NCI-H1436 (cell line): ENCODE measurements at regions not wholly inside any gene's neighbourhood (a gene's known extent, or its start where the extent isn't known, plus 50 kb on each side); places are given as distances from the start of the nearest gene placed in this dataset.
"Not testable (repeated sequence)": the region's sequence is repeated elsewhere in the genome, so short reads cannot be mapped to it uniquely, and the experiment has no call there.

Experiments used
- DNase-seq: peaks from one replicate; lab custom pipeline; 2025; lab: John Stamatoyannopoulos, UW

DNA sequence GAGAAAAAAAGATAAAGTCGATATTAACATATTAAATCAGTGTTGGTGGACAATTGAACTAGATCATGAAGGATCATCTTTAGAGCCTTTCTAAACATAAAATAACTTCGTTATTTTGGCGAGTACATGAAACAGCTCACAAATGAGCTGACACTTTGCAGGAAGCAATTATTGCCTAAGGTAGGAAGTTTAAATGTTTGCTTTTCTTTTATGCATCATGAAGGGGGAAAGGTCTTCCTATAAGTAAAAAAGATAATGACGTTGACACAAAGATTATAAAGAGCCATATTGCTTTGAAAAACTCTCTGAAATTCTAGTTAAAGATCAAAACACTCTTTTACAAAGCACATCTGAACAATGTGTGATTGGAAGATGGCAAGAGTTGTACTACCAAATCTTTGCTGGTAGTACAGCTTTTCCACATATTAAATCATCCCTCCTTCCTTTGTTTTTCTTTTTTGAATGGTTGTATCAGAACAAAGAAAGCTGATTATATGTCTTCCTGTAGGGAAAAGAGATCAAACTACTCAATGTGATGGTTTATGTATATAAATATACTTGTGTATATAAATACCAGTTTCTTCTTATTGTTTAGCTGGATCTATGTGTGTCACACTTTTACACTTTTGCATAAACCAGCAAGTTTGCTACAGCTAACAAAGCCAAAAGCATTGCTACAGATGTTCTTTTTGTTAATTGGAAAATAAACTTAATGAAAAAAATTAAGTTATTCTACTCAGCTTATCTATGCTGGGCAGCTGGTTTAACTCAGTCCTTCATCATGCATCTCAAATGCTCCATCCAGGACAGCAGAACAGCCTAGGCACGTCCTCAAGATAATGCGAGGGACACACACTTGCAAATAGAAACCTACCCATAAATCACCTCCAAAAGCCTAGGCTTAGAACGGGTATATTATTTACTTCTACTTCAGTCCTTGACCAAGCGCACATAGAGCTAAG lies 850.8 kb upstream of the ROBO1 start:
- no peak for DNase-seq

- no peak for DNase-seq
Measured at GRCh38 chr3:80612366-80612765, 844.6 kb upstream of the ROBO1 start.

GRCh38 chr3:80608072-80608471 lies 840.3 kb upstream of the ROBO1 start:
- DNase-seq = not testable (repeated sequence)

DNA sequence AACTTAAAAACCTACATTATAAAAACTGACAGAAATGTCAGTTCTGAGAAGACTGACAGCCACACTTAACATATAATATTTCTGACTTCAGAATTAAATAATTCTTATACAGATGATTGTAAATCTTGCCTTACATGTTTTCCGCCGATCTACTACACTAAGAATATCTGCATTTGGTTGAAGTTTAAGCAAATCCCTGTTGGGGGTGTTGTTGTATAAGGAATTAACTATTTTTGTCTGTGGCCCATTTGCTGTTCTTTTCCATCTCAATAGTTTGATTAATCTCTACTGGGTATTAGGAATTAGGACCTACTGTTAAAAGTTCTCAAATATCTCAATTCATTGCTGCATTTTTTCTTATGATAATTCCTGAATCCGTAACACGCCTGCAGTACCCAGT lies 838.3 kb upstream of the ROBO1 start:
- DNase-seq = no peak

GRCh38 chr3:80601479-80601878 lies 833.7 kb upstream of the ROBO1 start:
- DNase-seq = no peak

DNA sequence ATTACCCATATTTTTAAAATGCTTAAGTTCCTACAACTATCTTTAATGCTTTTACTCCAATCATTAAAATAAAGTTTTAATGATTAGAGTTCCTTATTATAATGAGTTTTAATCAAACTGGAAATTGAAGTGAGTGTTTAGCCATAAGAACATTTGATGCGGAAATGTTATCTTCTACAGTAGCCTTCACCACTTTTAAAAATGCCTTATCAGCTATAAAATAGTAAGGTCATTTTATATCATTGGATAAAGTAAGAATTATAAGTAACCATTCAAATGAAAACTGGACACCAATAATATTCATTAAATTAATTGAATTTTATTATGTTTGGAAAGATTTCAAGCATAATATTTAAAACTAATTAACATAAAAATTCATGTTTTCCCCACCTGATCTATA lies 825.0 kb upstream of the ROBO1 start:
- no peak for DNase-seq

DNA sequence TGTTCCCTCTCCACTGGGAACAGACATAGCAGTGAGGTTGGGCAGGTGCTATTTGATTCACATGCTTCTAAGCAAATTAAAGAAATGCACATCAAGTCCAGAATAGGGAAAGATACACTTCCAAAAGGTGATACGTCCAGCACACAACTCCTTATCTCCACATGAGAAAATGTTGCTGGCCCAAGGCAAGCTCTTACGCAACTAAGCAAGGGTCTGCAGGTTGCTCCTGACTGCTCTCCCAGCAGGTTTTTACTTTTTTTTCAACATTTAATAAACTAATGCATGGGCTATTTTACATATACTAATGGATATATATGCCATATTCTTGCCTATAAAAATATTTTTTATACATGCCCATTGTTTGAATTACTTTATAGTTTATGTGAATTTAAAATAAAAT lies 818.5 kb upstream of the ROBO1 start:
- DNase-seq = no peak

- no peak for DNase-seq
Measured at GRCh38 chr3:80580146-80580545, 812.3 kb upstream of the ROBO1 start.

- no peak for DNase-seq
Measured at GRCh38 chr3:80564391-80564790, 796.6 kb upstream of the ROBO1 start.

- DNase-seq = no peak
Measured at GRCh38 chr3:80559701-80560100, 791.9 kb upstream of the ROBO1 start.

- no peak for DNase-seq
Measured at GRCh38 chr3:80556763-80557162, 789.0 kb upstream of the ROBO1 start.

DNA sequence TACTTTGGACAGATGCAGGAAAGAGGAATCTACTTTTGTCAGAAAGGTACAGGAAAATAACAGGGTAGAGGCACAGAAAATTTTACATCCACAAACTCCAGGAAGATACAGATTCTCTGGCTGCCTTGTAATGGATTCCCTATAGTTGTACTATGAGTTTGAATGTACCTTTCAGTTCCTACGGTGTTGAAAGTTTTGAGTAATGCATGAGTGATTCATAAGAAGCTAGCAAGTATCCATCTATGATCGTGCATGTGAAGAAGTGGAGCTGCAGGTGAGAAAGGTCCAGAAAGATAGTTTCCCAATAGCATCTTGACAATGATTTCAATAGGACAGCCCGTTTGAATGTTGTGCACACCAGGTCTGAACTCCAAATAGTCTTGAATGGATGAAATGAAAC lies 786.5 kb upstream of the ROBO1 start:
- DNase-seq = no peak

- no peak for DNase-seq
Measured at GRCh38 chr3:80553211-80553610, 785.4 kb upstream of the ROBO1 start.

- no peak for DNase-seq
Measured at GRCh38 chr3:80550174-80550573, 782.4 kb upstream of the ROBO1 start.

DNA sequence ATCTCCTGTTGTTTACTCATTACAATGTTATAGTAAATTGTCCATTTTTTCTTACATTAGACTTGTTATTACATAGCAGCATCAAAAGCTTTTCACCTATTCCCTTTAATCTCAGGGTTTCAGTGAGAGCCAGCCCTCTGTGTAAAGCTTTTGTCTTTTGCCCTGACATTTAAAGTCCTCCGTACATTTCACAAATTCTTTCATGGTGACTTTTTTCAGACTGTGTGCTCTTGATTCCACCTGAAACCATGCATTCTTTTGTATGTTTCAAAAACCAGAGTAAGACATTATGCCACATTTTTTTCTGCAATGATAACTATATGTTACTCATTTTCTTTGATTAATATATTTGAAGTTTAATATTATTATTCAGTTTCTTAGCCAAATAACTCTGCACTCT lies 781.4 kb upstream of the ROBO1 start:
- no peak for DNase-seq

- no peak for DNase-seq
Measured at GRCh38 chr3:80543154-80543553, 775.4 kb upstream of the ROBO1 start.

DNA sequence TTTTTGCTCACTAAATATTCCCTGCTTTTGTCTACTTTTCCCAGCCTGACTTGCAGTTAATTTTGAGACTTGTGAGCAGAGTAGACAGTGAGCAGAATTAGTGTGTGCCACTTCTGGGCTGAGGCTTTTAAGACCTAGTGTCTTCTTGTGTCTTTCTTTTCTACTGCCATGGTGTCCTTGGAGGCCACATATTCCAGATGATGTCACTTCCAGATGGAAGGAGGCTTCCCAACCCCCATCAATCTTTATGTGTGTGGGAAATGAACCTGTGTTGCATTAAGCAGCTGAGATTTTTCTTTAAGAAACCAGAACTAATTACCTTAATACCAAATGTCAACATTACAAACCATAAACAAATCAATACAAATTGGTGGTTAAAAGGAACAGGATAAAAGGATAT lies 774.7 kb upstream of the ROBO1 start:
- no peak for DNase-seq

DNA sequence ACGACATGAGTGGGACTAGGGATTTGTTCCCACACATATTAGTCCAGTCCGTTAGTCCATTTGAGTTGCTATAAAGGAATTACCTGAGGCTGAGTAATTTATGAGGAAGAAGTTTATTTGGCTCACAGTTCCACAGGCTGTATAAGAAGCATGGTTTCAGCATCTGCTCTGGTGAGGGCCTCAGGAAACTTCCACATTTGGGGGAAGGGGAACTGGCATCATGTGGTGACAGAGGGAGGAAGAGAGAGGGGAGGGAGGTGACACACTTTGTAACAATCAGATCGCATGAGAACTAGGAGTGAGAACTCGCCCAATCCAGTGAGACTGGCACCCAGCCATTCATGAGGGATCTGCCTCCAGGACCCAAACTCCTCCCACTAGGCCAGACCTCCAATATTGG lies 769.9 kb upstream of the ROBO1 start:
- no peak for DNase-seq

GRCh38 chr3:80535286-80535685 lies 767.5 kb upstream of the ROBO1 start:
- no peak for DNase-seq

DNA sequence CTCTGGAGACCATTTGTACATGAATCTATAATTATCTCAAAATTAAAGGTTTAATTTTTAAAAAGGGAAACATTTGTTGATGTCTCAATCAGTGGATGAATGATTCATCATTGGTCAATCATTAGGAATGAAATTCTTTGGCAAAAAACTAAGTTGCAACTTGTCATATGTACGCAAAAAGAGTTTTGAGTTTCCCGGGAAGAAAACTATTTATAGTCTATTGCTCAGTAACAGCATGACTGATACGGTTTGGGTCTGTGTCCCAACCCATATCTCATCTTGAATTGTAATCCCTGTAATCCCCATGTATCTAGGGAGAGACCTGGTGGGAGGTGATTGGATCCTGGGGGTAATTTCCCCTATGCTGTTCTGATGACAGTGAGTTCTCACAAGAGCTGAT lies 765.8 kb upstream of the ROBO1 start:
- DNase-seq = no peak

GRCh38 chr3:80526153-80526552 lies 758.4 kb upstream of the ROBO1 start:
- no peak for DNase-seq

- DNase-seq = no peak
Measured at GRCh38 chr3:80521081-80521480, 753.3 kb upstream of the ROBO1 start.

- no peak for DNase-seq
Measured at GRCh38 chr3:80519436-80519835, 751.6 kb upstream of the ROBO1 start.

DNA sequence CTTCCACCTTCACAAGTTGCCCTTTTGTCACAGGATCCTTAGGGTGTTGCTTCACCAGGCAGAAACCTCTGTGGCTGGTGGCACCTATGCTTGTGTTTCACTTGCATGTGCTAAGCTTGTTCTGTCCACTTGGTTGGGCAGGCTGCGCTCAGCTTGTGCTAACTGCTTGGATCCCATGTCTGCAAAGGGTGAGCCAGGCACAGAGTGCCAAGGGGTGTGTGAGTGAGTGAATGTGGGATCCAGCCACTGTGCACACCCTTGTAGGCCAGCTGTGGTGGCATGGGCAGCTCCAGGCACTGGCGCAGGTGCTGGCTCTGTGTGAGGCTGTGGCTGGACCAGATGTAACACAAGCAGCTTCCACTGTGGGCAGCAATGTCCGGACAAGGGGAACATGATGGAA lies 728.7 kb upstream of the ROBO1 start:
- no peak for DNase-seq
